ENCODE measurements at regions not wholly inside any gene's neighbourhood (a gene's known extent, or its start where the extent isn't known, plus 50 kb on each side); places are given as distances from the start of the nearest gene placed in this dataset.

DNA sequence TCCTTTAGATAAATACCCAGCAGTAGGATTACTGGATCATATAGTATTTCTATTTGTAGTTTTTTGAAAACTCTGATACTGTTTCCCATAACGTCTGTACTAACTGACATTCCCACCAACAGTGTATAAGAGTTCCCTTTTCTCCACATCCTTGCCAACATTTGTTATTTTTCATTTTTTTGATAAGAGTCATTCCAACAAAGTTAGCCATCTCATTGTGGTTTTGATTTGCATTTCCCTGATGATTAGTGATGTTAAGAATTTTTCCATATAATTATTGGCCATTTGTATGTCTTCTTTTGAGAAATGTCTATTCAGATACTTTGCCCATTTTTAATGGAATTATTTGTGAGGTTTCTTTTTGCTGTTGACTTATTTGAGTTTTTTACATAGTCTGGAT is 486.0 kb downstream of the FLRT2 start:
- FAIRE-seq: no peak

DNA sequence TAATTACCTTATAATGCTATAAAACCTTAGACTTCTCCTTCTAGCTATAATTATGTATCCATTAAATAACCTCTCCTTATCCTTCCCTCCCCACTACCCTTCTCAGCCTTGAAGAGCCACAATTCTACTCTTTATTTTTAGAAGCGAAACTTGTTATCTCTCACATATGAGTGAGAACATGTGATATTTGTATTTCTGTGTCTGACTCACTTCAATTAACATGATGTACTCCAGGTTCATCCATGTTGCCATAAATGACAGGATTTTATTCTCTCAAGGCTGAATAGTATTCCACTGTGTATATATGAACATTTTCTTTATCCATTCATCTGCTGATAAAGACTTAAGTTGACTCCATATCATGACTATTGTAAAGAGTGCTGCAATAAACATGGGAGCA is 485.6 kb downstream of the FLRT2 start:
- no peak for FAIRE-seq

DNA sequence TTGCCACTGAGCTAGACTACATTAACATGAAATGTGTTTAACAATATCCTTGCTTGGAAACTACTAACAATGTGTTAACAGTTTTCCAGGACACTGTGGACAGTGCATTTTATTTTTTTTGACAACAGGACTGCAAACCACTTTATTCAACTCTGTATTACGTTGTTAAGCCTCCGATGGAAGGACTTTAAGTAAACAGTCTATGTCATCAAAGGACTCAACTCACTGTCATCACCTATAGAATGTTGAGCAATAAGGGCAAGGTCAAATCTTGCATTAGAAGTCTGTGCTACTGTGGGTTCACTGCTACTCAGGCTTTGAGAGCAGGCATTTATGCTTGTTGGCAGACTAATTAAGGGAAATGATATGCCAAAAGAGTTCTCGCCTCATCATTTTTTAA is 483.7 kb downstream of the FLRT2 start:
- no peak for FAIRE-seq

DNA sequence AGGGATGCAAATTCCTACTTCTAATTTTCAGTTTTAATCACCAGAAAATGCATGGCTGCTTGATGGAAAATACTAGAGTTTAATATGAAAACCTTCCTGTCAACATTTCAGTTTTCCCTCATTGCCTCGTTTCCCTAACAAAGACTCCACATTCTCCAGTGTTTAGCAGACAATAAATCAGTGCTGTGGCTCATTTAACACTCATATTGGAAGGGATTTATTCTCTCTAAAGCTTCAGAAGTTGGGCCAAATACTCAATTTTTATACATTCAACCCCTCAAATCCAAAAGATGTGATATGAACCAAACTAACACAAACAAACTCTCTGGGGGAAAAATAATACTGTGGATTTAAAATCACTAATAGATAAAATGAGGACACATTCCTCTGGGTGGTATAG is 482.5 kb downstream of the FLRT2 start:
- FAIRE-seq: no peak

DNA sequence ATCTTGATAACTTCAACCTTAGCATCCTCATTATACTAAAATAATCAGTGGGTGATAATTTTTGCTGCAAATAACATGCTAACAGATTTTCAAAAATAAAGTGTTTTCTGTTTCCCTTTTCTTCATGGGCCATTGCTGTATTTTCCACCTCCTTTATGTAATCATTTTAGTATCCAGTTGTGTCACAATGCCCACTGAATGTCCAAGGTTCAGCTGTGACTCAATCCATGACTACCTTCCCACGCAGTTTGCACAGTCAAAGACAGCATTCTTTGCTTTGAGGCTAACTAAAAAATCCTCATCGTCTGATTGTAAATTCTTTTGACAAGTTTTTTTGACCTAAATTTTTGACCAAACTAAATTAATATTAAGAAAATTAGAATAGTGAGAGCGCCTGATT is 474.1 kb downstream of the FLRT2 start:
- no peak for FAIRE-seq

DNA sequence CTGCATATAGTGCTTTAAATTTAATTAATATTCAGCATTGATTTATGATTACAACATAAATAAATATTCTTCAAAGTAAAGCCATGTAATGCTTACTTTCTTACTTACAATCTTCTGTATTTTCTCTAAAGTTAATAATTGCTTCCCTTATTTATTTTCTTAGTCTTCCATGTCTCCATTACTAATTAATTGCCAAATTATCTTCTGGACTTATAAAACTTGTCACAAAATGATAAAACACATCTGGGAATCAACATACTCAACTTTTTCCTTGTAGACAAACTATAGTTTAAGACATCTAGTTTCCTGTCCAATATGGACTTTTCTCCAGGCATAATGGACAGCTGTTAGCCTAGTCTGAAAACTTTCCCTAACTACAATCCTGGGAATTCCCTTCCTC is 466.6 kb downstream of the FLRT2 start:
- no peak for FAIRE-seq

DNA sequence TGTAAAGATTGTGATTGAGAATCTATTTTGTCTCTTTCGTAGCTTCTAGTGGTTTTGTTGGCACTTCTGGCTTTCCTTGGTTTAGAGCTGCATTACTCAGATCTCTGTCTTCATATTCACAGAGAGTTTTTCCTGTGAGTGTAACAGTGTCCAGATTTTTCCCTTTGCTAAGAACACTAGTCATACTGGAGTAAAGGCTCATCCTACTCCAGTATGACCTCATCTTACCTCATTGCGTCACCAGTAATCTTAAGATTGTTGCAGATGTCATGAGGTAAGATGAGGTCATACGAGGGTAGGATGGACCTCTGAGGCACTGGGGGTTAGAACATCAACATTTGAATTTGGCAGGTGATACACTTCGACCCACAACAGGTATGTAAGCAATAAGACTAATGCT is 461.2 kb downstream of the FLRT2 start:
- no peak for FAIRE-seq

DNA sequence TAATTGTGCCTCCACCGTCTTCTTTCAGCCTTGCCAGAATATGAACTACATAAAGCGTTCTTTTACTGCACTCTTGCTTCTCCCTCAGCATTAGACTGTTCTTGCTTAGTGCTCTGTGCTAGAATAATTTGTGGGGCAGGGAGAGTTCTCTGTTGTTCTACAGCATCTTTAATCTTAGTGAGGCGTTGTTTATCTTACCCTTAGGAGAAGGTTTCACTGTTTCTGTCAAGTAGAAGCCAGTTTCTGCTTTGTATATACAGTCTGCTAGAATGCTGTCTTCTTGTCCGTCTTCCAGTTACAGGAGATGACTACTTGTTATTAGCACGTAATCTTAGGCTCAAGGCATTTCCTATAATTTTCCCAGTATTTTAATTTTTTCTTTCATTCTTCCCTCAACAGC is 458.0 kb downstream of the FLRT2 start:
- FAIRE-seq: no peak

DNA sequence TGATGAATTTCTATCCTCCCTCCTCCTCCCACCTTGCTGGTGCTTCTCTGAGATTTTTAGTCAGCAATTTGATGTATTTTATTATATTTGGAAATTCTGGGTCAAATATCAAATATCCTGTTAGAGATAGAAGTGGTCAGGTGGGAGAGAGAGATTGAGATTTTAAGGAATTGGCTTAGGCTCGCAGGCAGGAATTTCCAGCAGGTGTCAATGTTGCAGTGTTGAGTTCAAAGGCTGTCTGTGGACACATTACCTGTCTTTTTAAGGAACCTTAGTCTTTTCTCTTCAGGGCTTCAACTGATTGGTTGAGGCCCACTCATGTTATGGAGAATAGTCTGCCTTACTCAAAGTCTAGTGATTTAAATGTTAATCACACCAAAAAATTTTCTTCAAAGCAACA is 457.3 kb downstream of the FLRT2 start:
- FAIRE-seq: no peak

DNA sequence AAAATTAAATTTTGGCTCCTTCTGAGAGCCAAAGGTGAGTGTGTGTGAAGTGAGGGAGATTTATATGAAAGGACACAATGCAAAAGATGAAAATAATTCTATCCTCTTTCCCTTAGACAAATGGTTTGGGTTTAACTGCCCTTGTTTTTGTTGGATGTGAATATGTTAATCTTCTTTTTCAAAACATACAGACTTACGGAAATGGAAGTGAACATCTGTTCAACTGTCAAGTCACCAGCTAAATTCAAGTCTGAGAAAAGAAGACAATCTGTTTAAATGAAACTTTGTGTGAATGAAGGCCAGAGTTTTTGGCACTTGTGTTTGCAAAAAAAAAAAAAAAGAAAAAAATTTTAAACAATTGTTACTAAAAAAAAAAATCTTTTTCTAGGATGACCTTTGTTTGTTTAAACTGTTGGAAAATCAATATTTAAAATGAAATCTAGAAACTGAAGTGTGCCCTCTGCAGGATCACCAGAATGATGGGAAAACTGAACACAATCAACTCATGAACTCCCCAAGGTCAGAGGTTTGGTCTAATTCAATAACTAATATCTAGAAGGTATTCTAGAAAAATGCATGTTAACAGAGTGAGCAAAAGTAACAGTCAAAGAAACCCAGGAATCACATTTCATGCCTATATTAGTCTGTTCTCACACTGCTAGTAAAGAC is 448.8 kb downstream of the FLRT2 start:
- FAIRE-seq: no peak

DNA sequence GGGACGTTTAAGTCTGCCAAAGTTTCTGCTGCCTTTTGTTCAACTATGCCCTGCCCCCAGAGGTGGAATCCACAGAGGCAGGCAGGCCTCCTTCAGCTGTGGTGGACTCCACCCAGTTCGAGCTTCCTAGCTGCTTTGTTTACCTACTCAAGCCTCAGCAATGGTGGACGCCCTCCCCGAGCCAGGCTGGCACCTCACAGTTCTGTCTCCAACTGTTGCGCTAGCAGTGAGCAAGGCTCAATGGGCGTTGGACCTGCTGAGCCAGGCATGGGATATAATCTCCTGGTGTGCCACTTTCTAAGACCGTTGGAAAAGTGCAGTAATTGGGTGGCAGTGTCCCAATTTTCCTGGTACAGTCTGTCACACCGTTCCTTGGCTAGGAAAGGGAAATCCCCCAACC is 444.7 kb downstream of the FLRT2 start:
- FAIRE-seq: no peak

DNA sequence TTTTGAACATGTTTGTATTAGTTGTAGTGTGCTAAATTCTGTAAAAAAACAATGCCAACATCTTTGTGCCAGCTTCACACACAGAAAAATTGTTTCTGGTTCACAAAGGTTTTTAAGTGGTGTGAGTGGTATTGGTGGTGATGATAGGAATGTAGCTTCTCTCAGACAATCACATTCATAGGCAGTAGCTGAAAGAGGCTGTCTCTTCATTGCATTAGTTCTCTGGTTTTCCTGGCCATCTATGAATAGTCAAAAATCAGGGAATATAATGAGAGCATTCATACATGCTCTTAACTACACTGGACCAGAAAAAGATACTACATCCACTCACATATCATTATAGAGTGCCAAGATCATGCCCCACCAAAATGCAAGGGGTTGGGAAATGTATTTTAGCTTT is 433.5 kb downstream of the FLRT2 start:
- FAIRE-seq: no peak

DNA sequence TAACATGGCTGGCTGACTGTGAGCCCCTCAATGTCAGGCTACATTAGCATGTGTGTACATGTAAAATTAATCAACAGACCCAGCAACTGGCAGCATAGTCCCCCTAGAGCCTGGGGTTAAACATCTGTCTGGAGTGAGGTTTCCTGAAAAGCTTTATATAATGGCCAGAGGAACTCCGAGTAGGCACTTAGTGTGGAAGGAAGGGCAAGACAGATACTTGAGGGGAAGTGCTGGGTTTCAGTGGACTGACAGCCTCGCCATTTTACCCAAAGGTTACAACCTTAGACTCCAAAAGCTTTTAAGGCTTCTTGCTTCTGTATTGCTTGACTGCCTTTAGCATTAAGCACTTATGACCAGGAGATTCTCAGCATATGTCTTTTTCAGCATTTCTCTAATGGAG is 430.8 kb downstream of the FLRT2 start:
- FAIRE-seq: no peak

DNA sequence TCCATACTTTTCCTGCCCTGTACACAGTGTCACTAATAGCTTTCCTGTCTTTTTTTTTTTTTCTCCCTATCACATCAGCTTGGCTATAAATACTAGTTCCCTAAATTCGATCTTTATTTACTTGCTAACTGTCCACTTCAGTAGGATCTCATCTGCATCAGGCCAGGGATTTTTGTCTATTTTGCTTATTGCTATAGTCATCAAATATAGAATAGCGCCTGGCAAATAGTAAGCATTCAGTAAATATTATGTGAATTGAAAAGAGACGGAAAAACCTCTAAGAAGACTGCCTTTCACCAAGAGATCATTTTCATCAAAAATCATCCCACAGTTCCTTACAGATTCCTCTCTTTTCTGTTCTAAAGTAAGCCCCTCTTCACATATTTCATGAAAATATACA is 429.1 kb downstream of the FLRT2 start:
- FAIRE-seq: no peak

DNA sequence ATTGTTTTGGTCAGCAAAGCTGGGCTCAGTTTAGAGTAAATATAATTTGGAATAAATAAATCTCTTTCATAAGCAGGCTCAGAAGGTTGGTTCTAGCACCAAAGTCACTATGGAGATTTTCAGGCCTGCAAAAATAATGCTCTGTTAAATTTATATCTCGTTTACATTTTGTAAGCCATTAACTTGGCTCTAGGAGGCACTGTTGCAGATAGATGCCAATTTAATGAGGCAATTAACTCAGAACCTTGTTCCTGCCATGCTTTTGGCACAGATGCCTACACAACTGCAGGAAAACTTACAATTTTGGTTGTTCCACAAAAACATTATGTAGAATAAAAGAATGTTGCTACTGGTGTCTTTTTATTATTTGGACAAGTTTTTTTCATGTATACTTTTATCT is 428.1 kb downstream of the FLRT2 start:
- FAIRE-seq: no peak

DNA sequence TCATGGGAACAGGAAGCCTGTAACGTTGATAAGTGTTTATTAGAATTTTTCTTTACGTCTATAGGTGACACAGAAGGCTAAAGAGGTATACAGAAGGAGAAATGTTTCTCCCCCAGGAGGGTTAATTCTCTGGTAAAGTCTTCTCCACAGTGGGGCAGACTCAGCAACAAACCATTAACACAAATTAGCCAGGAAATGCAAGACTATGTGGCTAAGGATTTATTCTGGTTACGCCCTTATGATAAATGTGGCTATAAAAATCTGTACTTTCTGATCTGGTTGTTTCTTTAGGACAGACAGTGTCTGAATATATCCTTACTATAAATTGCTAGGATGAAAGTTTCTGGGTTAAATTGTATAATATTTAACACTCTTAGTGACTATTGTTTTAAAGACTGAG is 423.3 kb downstream of the FLRT2 start:
- FAIRE-seq: no peak

DNA sequence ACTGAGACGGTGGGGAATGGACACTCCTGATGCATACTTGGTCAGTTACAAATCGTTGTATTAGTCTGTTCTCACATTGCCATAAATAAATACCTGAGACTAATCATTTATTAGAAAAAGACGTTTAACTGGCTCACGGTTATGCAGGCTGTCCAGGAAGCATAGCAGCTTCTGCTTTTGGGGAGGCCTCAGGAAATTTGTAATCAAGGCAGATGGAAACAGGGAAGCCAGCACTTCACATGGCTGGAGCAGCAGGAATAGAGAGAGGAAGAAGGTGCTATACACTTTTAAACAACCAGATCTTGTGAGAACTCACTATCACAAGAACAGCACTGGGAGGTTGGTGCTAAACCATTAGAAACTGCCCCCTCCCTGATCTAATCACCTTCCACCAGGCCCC is 418.2 kb downstream of the FLRT2 start:
- no peak for FAIRE-seq

DNA sequence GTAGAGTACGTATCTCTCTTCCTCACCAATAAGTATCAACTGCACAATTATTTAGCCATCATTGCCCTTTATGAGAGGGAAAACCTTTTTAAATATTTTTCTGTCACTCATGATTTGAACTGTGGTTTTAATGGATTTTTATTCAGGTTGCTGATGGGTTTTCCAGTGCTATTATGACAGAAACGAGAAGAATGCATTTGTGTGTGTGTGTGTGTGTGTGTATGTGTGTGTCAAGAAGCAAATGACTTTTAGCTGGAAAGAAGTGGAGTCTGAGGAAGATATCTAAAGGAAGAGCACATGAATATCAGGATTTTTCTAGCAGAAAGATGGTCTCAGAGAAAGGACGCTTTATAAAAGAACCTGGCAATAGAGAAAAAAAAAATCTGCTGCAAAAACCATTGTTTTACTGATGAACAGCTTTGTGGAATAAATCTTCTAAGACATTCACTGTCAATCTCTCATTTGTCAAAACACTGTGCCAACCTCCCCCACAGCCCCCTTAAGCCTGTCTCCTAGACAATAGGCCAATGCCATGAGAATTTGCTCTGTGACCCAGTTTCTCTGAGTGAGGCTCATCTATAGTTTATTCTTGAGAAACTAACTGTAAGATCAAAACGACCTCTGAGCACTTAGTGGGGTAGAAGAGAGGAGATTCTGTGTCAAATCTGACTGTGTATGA is 417.7 kb downstream of the FLRT2 start:
- no peak for FAIRE-seq

DNA sequence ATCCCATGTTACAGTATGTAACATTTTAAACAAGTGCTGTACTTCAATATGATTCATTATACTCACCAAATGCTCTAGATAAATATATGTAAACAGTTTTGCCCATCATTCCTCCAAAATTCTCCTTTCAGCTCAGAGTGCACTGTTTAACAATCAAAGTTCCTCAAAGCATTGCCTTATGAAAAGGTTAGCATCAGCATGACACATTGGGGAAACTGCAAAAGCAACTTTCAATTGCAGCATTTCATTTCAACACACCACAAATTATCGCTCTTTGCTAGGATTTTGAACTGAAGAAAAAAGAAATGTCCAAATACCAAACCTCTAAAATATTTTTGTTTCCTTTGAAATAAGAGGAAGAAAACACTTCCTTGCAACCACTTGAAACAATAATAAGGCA is 413.2 kb downstream of the FLRT2 start:
- FAIRE-seq: no peak

DNA sequence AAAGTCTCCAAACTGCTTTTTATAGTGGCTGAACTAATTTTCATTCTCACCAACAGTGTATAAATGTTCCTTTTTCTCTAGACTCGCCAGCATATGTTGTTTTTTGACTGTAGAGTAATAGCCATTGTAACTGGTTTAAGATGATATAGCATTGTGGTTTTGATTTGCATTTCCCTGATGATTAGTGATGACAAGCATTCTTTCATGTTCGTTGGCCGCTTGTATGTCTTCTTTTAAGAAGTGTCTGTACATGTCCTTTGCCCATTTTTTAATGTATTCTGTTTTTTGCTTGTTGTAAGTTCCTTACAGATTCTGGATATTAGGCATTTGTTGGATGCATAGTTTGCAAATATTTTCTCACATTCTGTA is 404.9 kb downstream of the FLRT2 start:
- no peak for FAIRE-seq

DNA sequence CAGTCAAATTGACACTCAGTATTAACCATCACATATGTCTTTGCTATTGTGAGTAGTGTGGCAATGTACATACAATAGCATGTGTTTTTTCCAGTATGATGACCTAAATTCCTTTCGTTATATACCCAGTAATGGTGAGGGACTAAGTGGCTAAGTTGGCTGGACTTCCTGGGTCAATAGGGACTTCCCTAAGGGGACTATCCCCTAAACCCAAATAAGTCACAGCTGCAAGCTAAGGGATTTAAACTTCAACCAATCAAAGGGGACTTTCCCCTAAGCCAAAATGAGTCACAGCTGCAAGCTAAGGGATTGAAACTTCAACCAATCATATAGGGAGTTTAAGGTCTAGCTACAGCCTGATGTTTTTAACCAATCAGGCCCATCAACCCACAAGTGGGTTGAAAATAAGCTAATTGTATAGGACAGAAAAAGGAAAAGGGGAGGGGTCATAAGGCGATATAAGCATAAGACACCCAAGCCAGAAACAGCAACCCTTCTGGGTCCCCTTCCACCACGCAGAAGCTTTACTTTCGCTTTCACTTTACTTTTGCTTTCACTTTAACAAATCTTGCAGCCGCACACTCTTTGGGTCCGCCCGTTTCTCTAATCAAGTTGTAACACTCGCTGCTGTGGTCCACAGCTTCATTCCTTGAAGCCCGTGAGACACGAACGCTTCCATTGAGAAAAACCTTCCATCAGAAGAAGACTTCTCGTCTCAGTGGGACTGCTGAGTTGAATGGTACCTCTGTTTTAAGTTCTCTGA is 404.4 kb downstream of the FLRT2 start:
- FAIRE-seq: no peak

DNA sequence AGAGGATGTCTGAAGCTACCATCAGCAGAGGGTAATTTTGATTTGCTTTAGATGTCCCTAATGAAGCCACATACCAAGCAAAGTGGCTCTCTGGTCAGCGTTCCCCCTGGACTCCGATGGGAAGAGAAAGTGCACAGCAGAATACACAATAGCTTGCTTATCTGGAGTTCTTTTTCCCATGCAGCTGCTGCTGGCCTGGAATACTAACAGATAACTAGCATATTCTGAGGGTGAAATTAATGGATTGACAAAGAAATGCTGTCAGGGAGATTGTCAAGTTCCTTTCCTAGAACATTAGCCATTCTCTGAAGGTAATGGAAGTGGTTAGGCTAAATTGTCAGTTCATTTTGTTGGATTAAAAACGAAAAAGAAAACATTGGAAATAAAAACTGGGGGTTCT is 391.3 kb downstream of the FLRT2 start:
- FAIRE-seq: no peak

DNA sequence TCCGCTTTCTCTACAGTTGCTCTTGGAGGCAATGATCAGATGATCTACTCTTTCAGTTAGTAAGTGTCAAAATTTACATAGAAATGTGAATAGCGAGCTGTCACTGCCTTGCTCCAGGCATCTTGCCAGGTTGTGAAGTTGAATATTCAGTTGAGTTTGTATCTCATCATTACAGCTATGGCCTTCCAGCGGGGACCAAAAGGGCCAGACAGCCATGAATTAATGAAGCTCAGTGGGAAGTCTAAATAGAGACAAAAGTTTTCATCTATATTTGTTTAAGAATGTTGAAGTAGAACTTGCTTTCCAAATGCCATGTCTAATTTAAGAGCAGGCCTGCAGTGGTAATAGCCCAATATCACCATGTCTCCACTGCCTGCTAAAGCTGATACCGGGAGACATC is 387.8 kb downstream of the FLRT2 start:
- no peak for FAIRE-seq

DNA sequence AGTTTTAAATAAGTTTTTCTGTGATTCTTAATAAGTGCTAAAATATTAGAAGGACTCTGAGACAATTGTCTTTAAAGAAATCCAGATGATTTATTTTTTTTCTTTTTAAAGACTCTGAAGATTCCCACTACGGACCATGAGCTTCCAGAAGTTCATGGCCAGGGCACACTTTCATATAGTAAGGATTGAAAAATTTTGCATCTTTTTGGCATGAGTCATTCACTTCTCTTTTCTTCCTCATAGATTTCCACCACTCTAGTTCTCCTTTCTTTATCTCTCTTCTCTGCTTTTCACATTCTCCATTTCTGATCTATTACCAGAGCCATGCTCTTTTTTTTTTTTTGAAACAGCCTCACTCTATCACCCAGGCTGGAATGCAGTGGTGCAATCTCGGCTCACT is 385.8 kb downstream of the FLRT2 start:
- FAIRE-seq: no peak

DNA sequence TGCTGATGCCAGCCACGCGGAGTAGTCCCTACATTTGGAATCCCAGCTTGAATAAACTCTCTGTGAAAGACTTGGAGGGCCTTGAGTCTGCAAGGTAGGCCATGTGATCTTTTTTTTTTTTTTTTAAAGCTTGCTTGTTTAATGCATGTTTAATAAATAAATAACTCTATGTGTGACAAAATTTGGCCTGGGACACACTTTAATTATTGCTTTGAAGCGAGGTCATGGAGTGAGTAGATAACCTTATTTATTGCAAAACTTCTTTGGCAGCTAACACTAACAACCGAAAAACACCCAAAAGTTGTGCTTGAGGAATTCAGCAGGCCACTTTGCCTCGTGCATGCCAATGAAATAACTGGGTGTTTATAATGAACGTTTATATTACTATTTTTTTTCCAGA is 382.2 kb downstream of the FLRT2 start:
- no peak for FAIRE-seq

Data from TTC549 (cell line).